ENCODE measurements at regions not wholly inside any gene's neighbourhood (a gene's known extent, or its start where the extent isn't known, plus 50 kb on each side); places are given as distances from the start of the nearest gene placed in this dataset.
"Not testable (repeated sequence)": the region's sequence is repeated elsewhere in the genome, so short reads cannot be mapped to it uniquely, and the experiment has no call there.

- not testable (repeated sequence) for H3K4me1 ChIP-seq (ENCODE audit: insufficient read depth, low read length); H3K27me3 ChIP-seq (ENCODE audit: insufficient read depth, low read length); H3K36me3 ChIP-seq (ENCODE audit: insufficient read depth, low read length); H3K27ac ChIP-seq (ENCODE audit: low read depth, low read length); H3K9ac ChIP-seq (ENCODE audit: low read depth, low read length); H3K4me3 ChIP-seq (ENCODE audit: low read length)
- H3K9me3 ChIP-seq (ENCODE audit: insufficient read depth, low read depth, low read length): peaks cover 24% of the 10 kb centered on the region
- 95% methylated on average over 55 of the region's 55 CpGs for WGBS
Observed at GRCh38 chr1:187615853-187616735, 787.3 kb downstream of the PLA2G4A start.

GRCh38 chr1:187616830-187617229, 788.1 kb downstream of the PLA2G4A start:
- not testable (repeated sequence) for H3K36me3 ChIP-seq (ENCODE audit: insufficient read depth, low read length); H3K4me3 ChIP-seq (ENCODE audit: low read length); H3K27me3 ChIP-seq (ENCODE audit: insufficient read depth, low read length); H3K4me1 ChIP-seq (ENCODE audit: insufficient read depth, low read length); H3K27ac ChIP-seq (ENCODE audit: low read depth, low read length); H3K9ac ChIP-seq (ENCODE audit: low read depth, low read length)
- WGBS: 88% methylated on average over 21 of the region's 21 CpGs
- peaks cover 24% of the 10 kb centered on the region for H3K9me3 ChIP-seq (ENCODE audit: insufficient read depth, low read depth, low read length)

GRCh38 chr1:187617776-187618175, 789.0 kb downstream of the PLA2G4A start:
- Histone ChIP-seq H3K9me3 (ENCODE audit: insufficient read depth, low read depth, low read length) (peaks cover 24% of the 10 kb centered on the region), H3K4me1 (ENCODE audit: insufficient read depth, low read length) (0 out of 2 replicates have a peak, but pooled peaks cover 4% of the 10 kb centered on the region), H3K9ac (ENCODE audit: low read depth, low read length) (no peak overlapping the region), H3K27ac (ENCODE audit: low read depth, low read length) (no peak overlapping the region), H3K27me3 (ENCODE audit: insufficient read depth, low read length) (no peaks in the 10 kb centered on the region), H3K36me3 (ENCODE audit: insufficient read depth, low read length) (no peaks in the 10 kb centered on the region), H3K4me3 (ENCODE audit: low read length) (no peak overlapping the region)
- 95% methylated on average over 3 of the region's 3 CpGs for WGBS

GRCh38 chr1:187619175-187619574, 790.4 kb downstream of the PLA2G4A start:
- Histone ChIP-seq H3K4me1 (ENCODE audit: insufficient read depth, low read length) (peaks cover 18% of the 10 kb centered on the region), H3K9ac (ENCODE audit: low read depth, low read length) (no peak overlapping the region), H3K4me3 (ENCODE audit: low read length) (no peak overlapping the region), H3K9me3 (ENCODE audit: insufficient read depth, low read depth, low read length) (peaks cover 24% of the 10 kb centered on the region), H3K36me3 (ENCODE audit: insufficient read depth, low read length) (no peaks in the 10 kb centered on the region), H3K27ac (ENCODE audit: low read depth, low read length) (no peak overlapping the region), H3K27me3 (ENCODE audit: insufficient read depth, low read length) (no peaks in the 10 kb centered on the region)

GRCh38 chr1:187621951-187622350, 793.2 kb downstream of the PLA2G4A start:
- Histone ChIP-seq H3K4me3 (ENCODE audit: low read length) (no peak overlapping the region), H3K27ac (ENCODE audit: low read depth, low read length) (no peak overlapping the region), H3K4me1 (ENCODE audit: insufficient read depth, low read length) (peaks cover 42% of the 10 kb centered on the region), H3K36me3 (ENCODE audit: insufficient read depth, low read length) (no peaks in the 10 kb centered on the region), H3K9ac (ENCODE audit: low read depth, low read length) (no peak overlapping the region), H3K27me3 (ENCODE audit: insufficient read depth, low read length) (no peaks in the 10 kb centered on the region), H3K9me3 (ENCODE audit: insufficient read depth, low read depth, low read length) (peaks cover 11% of the 10 kb centered on the region)
- 97% methylated on average over 3 of the region's 3 CpGs for WGBS

GRCh38 chr1:187622545-187622944, 793.8 kb downstream of the PLA2G4A start:
- H3K9ac ChIP-seq (ENCODE audit: low read depth, low read length): no peak overlapping the region
- H3K27ac ChIP-seq (ENCODE audit: low read depth, low read length): no peak overlapping the region
- H3K9me3 ChIP-seq (ENCODE audit: insufficient read depth, low read depth, low read length): peaks cover 11% of the 10 kb centered on the region
- no peaks in the 10 kb centered on the region for H3K27me3 ChIP-seq (ENCODE audit: insufficient read depth, low read length)
- no peaks in the 10 kb centered on the region for H3K36me3 ChIP-seq (ENCODE audit: insufficient read depth, low read length)
- peaks cover 42% of the 10 kb centered on the region for H3K4me1 ChIP-seq (ENCODE audit: insufficient read depth, low read length)
- no peak overlapping the region for H3K4me3 ChIP-seq (ENCODE audit: low read length)
- WGBS: 56% methylated on average over 1 of the region's 1 CpG

- peaks cover 2% of the 10 kb centered on the region; the same call in 1 of the 2 replicates for H3K9me3 ChIP-seq (ENCODE audit: insufficient read depth, low read depth, low read length)
- WGBS: 23% methylated on average over 2 of the region's 2 CpGs
- H3K27ac ChIP-seq (ENCODE audit: low read depth, low read length): peak overlapping the region; percentile 88
- no peaks in the 10 kb centered on the region for H3K36me3 ChIP-seq (ENCODE audit: insufficient read depth, low read length)
- H3K4me3 ChIP-seq (ENCODE audit: low read length): peak overlapping the region; percentile 33
- H3K4me1 ChIP-seq (ENCODE audit: insufficient read depth, low read length): peaks cover 42% of the 10 kb centered on the region
- H3K9ac ChIP-seq (ENCODE audit: low read depth, low read length): no peak overlapping the region
- no peaks in the 10 kb centered on the region for H3K27me3 ChIP-seq (ENCODE audit: insufficient read depth, low read length)
Observed at GRCh38 chr1:187624812-187625545, 796.2 kb downstream of the PLA2G4A start.

GRCh38 chr1:187626056-187626455, 797.3 kb downstream of the PLA2G4A start:
- 0 out of 2 replicates have a peak, but pooled peaks cover 8% of the 10 kb centered on the region for H3K36me3 ChIP-seq (ENCODE audit: insufficient read depth, low read length)
- H3K4me1 ChIP-seq (ENCODE audit: insufficient read depth, low read length): peaks cover 42% of the 10 kb centered on the region
- no peak overlapping the region for H3K4me3 ChIP-seq (ENCODE audit: low read length)
- peaks cover 13% of the 10 kb centered on the region for H3K9me3 ChIP-seq (ENCODE audit: insufficient read depth, low read depth, low read length)
- no peak overlapping the region for H3K9ac ChIP-seq (ENCODE audit: low read depth, low read length)
- H3K27me3 ChIP-seq (ENCODE audit: insufficient read depth, low read length): no peaks in the 10 kb centered on the region
- H3K27ac ChIP-seq (ENCODE audit: low read depth, low read length): peak overlapping the region; percentile 88; the same call in 1 of the 2 replicates
- WGBS: 49% methylated on average over 4 of the region's 5 CpGs

GRCh38 chr1:187627516-187627915, 798.8 kb downstream of the PLA2G4A start:
- WGBS: 94% methylated on average over 2 of the region's 2 CpGs
- H3K27ac ChIP-seq (ENCODE audit: low read depth, low read length): no peak overlapping the region
- H3K36me3 ChIP-seq (ENCODE audit: insufficient read depth, low read length): 0 out of 2 replicates have a peak, but pooled peaks cover 8% of the 10 kb centered on the region
- peaks cover 26% of the 10 kb centered on the region for H3K9me3 ChIP-seq (ENCODE audit: insufficient read depth, low read depth, low read length)
- no peaks in the 10 kb centered on the region for H3K27me3 ChIP-seq (ENCODE audit: insufficient read depth, low read length)
- peaks cover 41% of the 10 kb centered on the region for H3K4me1 ChIP-seq (ENCODE audit: insufficient read depth, low read length)
- H3K4me3 ChIP-seq (ENCODE audit: low read length): no peak overlapping the region
- H3K9ac ChIP-seq (ENCODE audit: low read depth, low read length): no peak overlapping the region

GRCh38 chr1:187629075-187629474, 800.3 kb downstream of the PLA2G4A start:
- Histone ChIP-seq H3K4me1 (ENCODE audit: insufficient read depth, low read length) (peaks cover 26% of the 10 kb centered on the region), H3K4me3 (ENCODE audit: low read length) (no peak overlapping the region), H3K27me3 (ENCODE audit: insufficient read depth, low read length) (no peaks in the 10 kb centered on the region), H3K9me3 (ENCODE audit: insufficient read depth, low read depth, low read length) (peaks cover 30% of the 10 kb centered on the region), H3K36me3 (ENCODE audit: insufficient read depth, low read length) (0 out of 2 replicates have a peak, but pooled peaks cover 8% of the 10 kb centered on the region), H3K9ac (ENCODE audit: low read depth, low read length) (no peak overlapping the region), H3K27ac (ENCODE audit: low read depth, low read length) (no peak overlapping the region)

- WGBS: 94% methylated on average over 13 of the region's 13 CpGs
- no peaks in the 10 kb centered on the region for H3K27me3 ChIP-seq (ENCODE audit: insufficient read depth, low read length)
- H3K36me3 ChIP-seq (ENCODE audit: insufficient read depth, low read length): 0 out of 2 replicates have a peak, but pooled peaks cover 8% of the 10 kb centered on the region
- H3K4me1 ChIP-seq (ENCODE audit: insufficient read depth, low read length): peaks cover 8% of the 10 kb centered on the region
- H3K4me3 ChIP-seq (ENCODE audit: low read length): no peak overlapping the region
- peaks cover 30% of the 10 kb centered on the region for H3K9me3 ChIP-seq (ENCODE audit: insufficient read depth, low read depth, low read length)
- no peak overlapping the region for H3K27ac ChIP-seq (ENCODE audit: low read depth, low read length)
- no peak overlapping the region for H3K9ac ChIP-seq (ENCODE audit: low read depth, low read length)
Observed at GRCh38 chr1:187630653-187631380, 802.1 kb downstream of the PLA2G4A start.

Data from HUES64 (cell line).